ENCODE measurements at regions not wholly inside any gene's neighbourhood (a gene's known extent, or its start where the extent isn't known, plus 50 kb on each side); places are given as distances from the start of the nearest gene placed in this dataset.
"Not testable (repeated sequence)": the region's sequence is repeated elsewhere in the genome, so short reads cannot be mapped to it uniquely, and the experiment has no call there.

- not testable (repeated sequence) for H3K18ac ChIP-seq (ENCODE audit: low read length); H3K23ac ChIP-seq (ENCODE audit: low read length); H3K4me1 ChIP-seq (ENCODE audit: control insufficient read depth, low read depth, low read length); H3K4me2 ChIP-seq (ENCODE audit: low read length); H3K36me3 ChIP-seq (ENCODE audit: control insufficient read depth, insufficient read depth, low read length); H3K56ac ChIP-seq (ENCODE audit: low read length); H3K79me2 ChIP-seq (ENCODE audit: control insufficient read depth, insufficient read depth, low read length); H3K27ac ChIP-seq (ENCODE audit: low read depth, low read length); H3K4ac ChIP-seq (ENCODE audit: low read depth, low read length); H3K9ac ChIP-seq (ENCODE audit: low read length); H2BK120ac ChIP-seq (ENCODE audit: low read depth, low read length); H3K27me3 ChIP-seq (ENCODE audit: insufficient read depth, low read length, poor library complexity); H2AK5ac ChIP-seq (ENCODE audit: low read length); H3K79me1 ChIP-seq (ENCODE audit: low read length); H3K4me3 ChIP-seq (ENCODE audit: low read length); H4K8ac ChIP-seq (ENCODE audit: low read depth, low read length); H2BK5ac ChIP-seq (ENCODE audit: low read length); H4K5ac ChIP-seq (ENCODE audit: low read length); H2BK15ac ChIP-seq (replicated peaks; ENCODE audit: low read depth)
- peak; percentile 22 for DNase-seq
- WGBS (ENCODE audit: extremely low coverage, insufficient coverage, low lambda C conversion rate) = no CpG with 5 or more reads among the region's 2 CpGs
Measured at GRCh38 chr9:38498551-38498950, 74.3 kb upstream of the IGFBPL1 start.

DNA sequence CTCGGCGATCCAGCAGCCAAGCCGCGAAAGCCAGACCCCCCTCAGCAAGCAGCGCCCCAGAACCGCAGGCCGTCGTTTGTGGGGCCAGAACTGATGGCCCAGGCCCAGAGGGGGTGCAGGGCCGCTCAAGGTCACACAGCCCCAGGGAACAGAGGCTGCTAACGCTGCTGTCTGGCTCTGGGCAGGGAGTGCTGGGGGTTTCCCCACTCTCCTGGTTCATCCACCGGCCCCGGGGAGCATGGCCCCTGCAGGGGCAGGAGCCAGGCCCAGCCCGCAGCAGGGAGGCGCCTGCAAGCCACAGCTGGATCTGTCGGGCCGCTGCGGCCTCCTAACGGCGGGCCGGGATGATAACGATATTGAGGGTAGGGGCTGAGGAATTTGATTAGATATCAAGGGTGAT is 64.8 kb upstream of the IGFBPL1 start:
- H3K36me3 ChIP-seq (ENCODE audit: control insufficient read depth, insufficient read depth, low read length) = no peaks in the 10 kb centered on the region
- no peak overlapping the region for H2BK120ac ChIP-seq (ENCODE audit: low read depth, low read length)
- H3K27ac ChIP-seq (ENCODE audit: low read depth, low read length) = no peak overlapping the region
- H3K18ac ChIP-seq (ENCODE audit: low read length) = no peak overlapping the region
- WGBS (ENCODE audit: extremely low coverage, insufficient coverage, low lambda C conversion rate) = no CpG with 5 or more reads among the region's 21 CpGs
- no peak overlapping the region for H3K56ac ChIP-seq (ENCODE audit: low read length)
- no peak overlapping the region for H2BK15ac ChIP-seq (replicated peaks; ENCODE audit: low read depth)
- H3K4me1 ChIP-seq (ENCODE audit: control insufficient read depth, low read depth, low read length) = no peaks in the 10 kb centered on the region
- no peak overlapping the region for H2AK5ac ChIP-seq (ENCODE audit: low read length)
- peak overlapping the region; percentile 28 for H4K8ac ChIP-seq (ENCODE audit: low read depth, low read length)
- no peak overlapping the region for H3K23ac ChIP-seq (ENCODE audit: low read length)
- no peaks in the 10 kb centered on the region for H3K79me2 ChIP-seq (ENCODE audit: control insufficient read depth, insufficient read depth, low read length)
- H2BK5ac ChIP-seq (ENCODE audit: low read length) = no peak overlapping the region
- H3K4me2 ChIP-seq (ENCODE audit: low read length) = no peak overlapping the region
- DNase-seq = no peak
- H3K79me1 ChIP-seq (ENCODE audit: low read length) = no peaks in the 10 kb centered on the region
- no peak overlapping the region for H4K5ac ChIP-seq (ENCODE audit: low read length)
- H3K4me3 ChIP-seq (ENCODE audit: low read length) = no peak overlapping the region
- H3K27me3 ChIP-seq (ENCODE audit: insufficient read depth, low read length, poor library complexity) = no peaks in the 10 kb centered on the region
- no peak overlapping the region for H3K9ac ChIP-seq (ENCODE audit: low read length)
- H3K4ac ChIP-seq (ENCODE audit: low read depth, low read length) = no peak overlapping the region

- peaks cover 4% of the 10 kb centered on the region for H3K4me1 ChIP-seq (ENCODE audit: control insufficient read depth, low read depth, low read length)
- H3K4me3 ChIP-seq (ENCODE audit: low read length) = no peak overlapping the region
- H4K8ac ChIP-seq (ENCODE audit: low read depth, low read length) = no peak overlapping the region
- no peak overlapping the region for H3K4ac ChIP-seq (ENCODE audit: low read depth, low read length)
- no peak overlapping the region for H3K9ac ChIP-seq (ENCODE audit: low read length)
- no peaks in the 10 kb centered on the region for H3K36me3 ChIP-seq (ENCODE audit: control insufficient read depth, insufficient read depth, low read length)
- H3K27ac ChIP-seq (ENCODE audit: low read depth, low read length) = no peak overlapping the region
- H3K4me2 ChIP-seq (ENCODE audit: low read length) = no peak overlapping the region
- H3K23ac ChIP-seq (ENCODE audit: low read length) = no peak overlapping the region
- H3K56ac ChIP-seq (ENCODE audit: low read length) = no peak overlapping the region
- H4K5ac ChIP-seq (ENCODE audit: low read length) = no peak overlapping the region
- H2BK5ac ChIP-seq (ENCODE audit: low read length) = no peak overlapping the region
- H3K18ac ChIP-seq (ENCODE audit: low read length) = no peak overlapping the region
- no peaks in the 10 kb centered on the region for H3K27me3 ChIP-seq (ENCODE audit: insufficient read depth, low read length, poor library complexity)
- no peaks in the 10 kb centered on the region for H3K79me1 ChIP-seq (ENCODE audit: low read length)
- H2BK120ac ChIP-seq (ENCODE audit: low read depth, low read length) = no peak overlapping the region
- no peak for DNase-seq
- no peak overlapping the region for H2BK15ac ChIP-seq (replicated peaks; ENCODE audit: low read depth)
- WGBS (ENCODE audit: extremely low coverage, insufficient coverage, low lambda C conversion rate) = no CpG with 5 or more reads among the region's 26 CpGs
- no peaks in the 10 kb centered on the region for H3K79me2 ChIP-seq (ENCODE audit: control insufficient read depth, insufficient read depth, low read length)
- no peak overlapping the region for H2AK5ac ChIP-seq (ENCODE audit: low read length)
Measured at GRCh38 chr9:38488156-38488698, 64.0 kb upstream of the IGFBPL1 start.

DNA sequence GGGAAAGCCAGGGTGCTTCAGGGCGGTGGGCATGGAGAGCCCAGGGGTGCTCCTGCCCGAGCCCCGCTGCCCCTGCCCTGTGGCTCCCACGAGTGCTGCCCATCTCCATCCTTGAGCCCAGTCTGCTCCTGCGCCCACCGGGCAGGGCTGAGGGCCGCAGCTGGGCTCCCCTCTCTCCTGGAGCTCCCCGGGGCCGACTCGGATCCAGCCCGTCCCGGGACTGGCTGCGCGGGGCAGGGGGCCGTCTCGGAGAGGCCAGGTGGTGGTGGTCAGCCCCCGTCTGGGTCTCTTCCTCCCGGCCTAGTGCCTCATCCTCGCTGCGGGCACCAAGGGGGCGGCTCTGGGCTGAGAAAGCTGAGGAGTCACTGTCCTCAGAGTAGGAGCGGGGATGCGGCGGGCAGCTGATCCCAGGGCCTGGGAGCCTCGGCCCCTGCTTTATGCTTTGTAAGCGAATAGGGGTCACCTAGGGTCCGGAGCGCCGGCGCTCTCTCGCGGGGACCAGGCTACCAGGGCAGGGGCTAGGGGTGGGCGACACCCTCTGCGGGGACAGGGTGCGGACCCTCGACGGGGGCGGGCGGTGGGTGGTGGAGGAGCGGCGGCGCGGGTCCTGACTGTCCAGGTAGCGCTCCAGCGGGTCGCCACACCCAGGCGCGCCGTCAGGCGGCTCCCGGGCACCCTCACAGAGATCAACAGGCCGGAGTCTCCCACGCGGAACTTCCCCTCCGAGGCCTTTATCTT is 63.3 kb upstream of the IGFBPL1 start:
- H4K5ac ChIP-seq (ENCODE audit: low read length); H3K4me3 ChIP-seq (ENCODE audit: low read length); H3K79me1 ChIP-seq (ENCODE audit: low read length); H3K36me3 ChIP-seq (ENCODE audit: control insufficient read depth, insufficient read depth, low read length); H2BK120ac ChIP-seq (ENCODE audit: low read depth, low read length); H3K79me2 ChIP-seq (ENCODE audit: control insufficient read depth, insufficient read depth, low read length); H2BK5ac ChIP-seq (ENCODE audit: low read length); H3K9ac ChIP-seq (ENCODE audit: low read length); H4K8ac ChIP-seq (ENCODE audit: low read depth, low read length); H2BK15ac ChIP-seq (replicated peaks; ENCODE audit: low read depth); H3K18ac ChIP-seq (ENCODE audit: low read length); H2AK5ac ChIP-seq (ENCODE audit: low read length); H3K4ac ChIP-seq (ENCODE audit: low read depth, low read length); H3K4me1 ChIP-seq (ENCODE audit: control insufficient read depth, low read depth, low read length); H3K4me2 ChIP-seq (ENCODE audit: low read length); H3K27me3 ChIP-seq (ENCODE audit: insufficient read depth, low read length, poor library complexity); H3K56ac ChIP-seq (ENCODE audit: low read length); H3K23ac ChIP-seq (ENCODE audit: low read length); H3K27ac ChIP-seq (ENCODE audit: low read depth, low read length); DNase-seq: not testable (repeated sequence)
- WGBS (ENCODE audit: extremely low coverage, insufficient coverage, low lambda C conversion rate) = no CpG with 5 or more reads among the region's 55 CpGs

GRCh38 chr9:38486837-38487236 is 62.6 kb upstream of the IGFBPL1 start:
- no CpG with 5 or more reads among the region's 8 CpGs for WGBS (ENCODE audit: extremely low coverage, insufficient coverage, low lambda C conversion rate)

More at GRCh38 chr9:38486837-38487236, 62.6 kb upstream of the IGFBPL1 start:
- H4K5ac ChIP-seq (ENCODE audit: low read length) = no peak overlapping the region
- no peaks in the 10 kb centered on the region for H3K79me1 ChIP-seq (ENCODE audit: low read length)
- no peak overlapping the region for H3K9ac ChIP-seq (ENCODE audit: low read length)
- H3K23ac ChIP-seq (ENCODE audit: low read length) = no peak overlapping the region
- no peak overlapping the region for H3K56ac ChIP-seq (ENCODE audit: low read length)
- H4K8ac ChIP-seq (ENCODE audit: low read depth, low read length) = no peak overlapping the region
- H3K4me1 ChIP-seq (ENCODE audit: control insufficient read depth, low read depth, low read length) = peaks cover 8% of the 10 kb centered on the region
- no peaks in the 10 kb centered on the region for H3K79me2 ChIP-seq (ENCODE audit: control insufficient read depth, insufficient read depth, low read length)
- no peak overlapping the region for H2BK5ac ChIP-seq (ENCODE audit: low read length)
- no peak overlapping the region for H3K4ac ChIP-seq (ENCODE audit: low read depth, low read length)
- no peak overlapping the region for H3K27ac ChIP-seq (ENCODE audit: low read depth, low read length)
- no peaks in the 10 kb centered on the region for H3K27me3 ChIP-seq (ENCODE audit: insufficient read depth, low read length, poor library complexity)
- H3K36me3 ChIP-seq (ENCODE audit: control insufficient read depth, insufficient read depth, low read length) = no peaks in the 10 kb centered on the region
- DNase-seq = no peak
- no peak overlapping the region for H3K4me2 ChIP-seq (ENCODE audit: low read length)
- H2BK15ac ChIP-seq (replicated peaks; ENCODE audit: low read depth) = no peak overlapping the region
- no peak overlapping the region for H2BK120ac ChIP-seq (ENCODE audit: low read depth, low read length)
- H3K4me3 ChIP-seq (ENCODE audit: low read length) = no peak overlapping the region
- no peak overlapping the region for H3K18ac ChIP-seq (ENCODE audit: low read length)
- no peak overlapping the region for H2AK5ac ChIP-seq (ENCODE audit: low read length)
